HepG2 (cell line): ENCODE measurements at regions not wholly inside any gene's neighbourhood (a gene's known extent, or its start where the extent isn't known, plus 50 kb on each side); places are given as distances from the start of the nearest gene placed in this dataset.

ENCODE experiments used
- ATAC-seq: fragments of 200-7000 bp; cut with Tn5 transposase; 3 replicates; pipeline ENCODE4 v1.9.1; 2020; ENCODE audit warnings: mild to moderate bottlenecking, moderate library complexity
- BruUV-seq: library from RNA; stranded (reverse); fragments of 400-500 nt; replicated peaks from 2 replicates; lab custom pipeline; 2021; lab: Mats Ljungman, UMichigan
- CTCF ChIA-PET: fragments of 300-600 bp; formaldehyde crosslinking; extraction: SDS; loops from one replicate; lab custom pipeline; 2021; ENCODE audit warnings: low total read pairs, inconsistent platforms, low intra/inter-chr PET ratio; lab: Yijun Ruan, JAX
- POLR2A ChIA-PET: fragments of 350-600 bp; sonication (Branson Sonifier 250); formaldehyde crosslinking; loops from one replicate; lab custom pipeline; 2020; ENCODE audit warnings: antibody characterized with exemption, inconsistent platforms; lab: Yijun Ruan, JAX
- DNase-seq: peaks from one replicate; pipeline ENCODE4 v3.0.0-alpha.2; 2015; ENCODE audit warnings: low spot score
- FAIRE-seq: peaks from 3 replicates; lab custom pipeline; 2011; peaks lifted over from hg19 to GRCh38; lab: Jason Lieb, UNC
- H2AFZ ChIP-seq: one replicate; pipeline ENCODE4 v1.6.1; 2011; ENCODE audit warnings: low read length, inconsistent platforms
- H3K27ac ChIP-seq: fragments of 300-600 bp; 3 replicates; pipeline ENCODE4 v1.8.0; 2011; ENCODE audit warnings: mixed run types, mild to moderate bottlenecking, mixed read lengths, low read length, inconsistent platforms; ENCODE audit not compliant: insufficient read depth; ENCODE audit errors: extremely low read length
- H3K27me3 ChIP-seq, 2 experiments: fragments of 200-600 bp in 1 of 2; 2 replicates in 1 of 2; 3 replicates in 1 of 2; pipeline versions ENCODE4 v1.6.0 to v1.8.0; 2011; ENCODE audit warnings: low read length in 2 of 2, mild to moderate bottlenecking in 2 of 2, moderate library complexity in 2 of 2, inconsistent platforms in 1 of 2; ENCODE audit not compliant: insufficient read depth in 2 of 2, control insufficient read depth in 1 of 2
- H3K36me3 ChIP-seq, 2 experiments: fragments of 200-600 bp in 1 of 2; replicated peaks in 1 of 2; 2 replicates in 1 of 2; 3 replicates in 1 of 2; pipeline versions ENCODE4 v1.5.1 to v1.8.0; 2011; ENCODE audit warnings: low read length in 2 of 2, inconsistent platforms in 1 of 2; ENCODE audit not compliant: insufficient read depth in 2 of 2, control insufficient read depth in 1 of 2
- H3K4me1 ChIP-seq: 2 replicates; pipeline ENCODE4 v1.5.1; 2012; ENCODE audit warnings: low read length, inconsistent platforms; ENCODE audit not compliant: insufficient read depth
- H3K4me2 ChIP-seq: 2 replicates; pipeline ENCODE4 v1.6.0; 2011; ENCODE audit warnings: low read depth, low read length, inconsistent platforms
- H3K4me3 ChIP-seq, 3 experiments: fragments of 200-600 bp in 1 of 3; sonication (generic), shearing (Covaris generic) in 1 of 3; replicated peaks in 1 of 3; 2 replicates each; pipeline ENCODE4 v1.5.1; 2011 to 2016; ENCODE audit warnings: low read length in 3 of 3, inconsistent platforms in 2 of 3, low read depth in 2 of 3, mild to moderate bottlenecking in 2 of 3, control low read depth in 1 of 3, mixed read lengths in 1 of 3; ENCODE audit not compliant: insufficient read depth in 1 of 3
- H3K79me2 ChIP-seq: one replicate; pipeline ENCODE4 v1.6.1; 2011; ENCODE audit warnings: low read length, inconsistent platforms; ENCODE audit not compliant: insufficient read depth
- H3K9ac ChIP-seq: 2 replicates; pipeline ENCODE4 v1.6.0; 2011; ENCODE audit warnings: mild to moderate bottlenecking, low read depth, low read length, inconsistent platforms; ENCODE audit not compliant: insufficient read depth
- H3K9me3 ChIP-seq: 2 replicates; pipeline ENCODE4 v1.5.1; 2012; ENCODE audit warnings: mild to moderate bottlenecking, low read length
- H4K20me1 ChIP-seq: 2 replicates; pipeline ENCODE4 v1.6.0; 2011; ENCODE audit warnings: inconsistent platforms, mild to moderate bottlenecking, low read length, moderate library complexity; ENCODE audit not compliant: insufficient read depth
- CBX5 ChIP-seq: sonication (generic); formaldehyde crosslinking; IDR thresholded peaks from 2 replicates; pipeline ENCODE4 v1.4.0; 2020; ENCODE audit warnings: missing genetic modification reagents, borderline replicate concordance
- CREB1 ChIP-seq, 2 experiments: fragments of 450-650 bp in 1 of 2; IDR thresholded peaks; 2 replicates each; pipeline ENCODE4 v1.6.1; 2016 to 2017; ENCODE audit warnings: control low read depth in 1 of 2, mild to moderate bottlenecking in 1 of 2, missing compliant biosample characterization in 1 of 2, missing genetic modification characterization in 1 of 2
- FOXK2 ChIP-seq: fragments of 450-650 bp; IDR thresholded peaks from 2 replicates; pipeline ENCODE4 v1.6.1; 2016
- HDAC2 ChIP-seq: sonication (generic); formaldehyde crosslinking; IDR thresholded peaks from 2 replicates; pipeline ENCODE4 v1.4.0; 2020; ENCODE audit warnings: missing genetic modification reagents
- KMT2A ChIP-seq: sonication (generic); formaldehyde crosslinking; IDR thresholded peaks from 2 replicates; pipeline ENCODE4 v1.4.0; 2020; ENCODE audit warnings: missing genetic modification reagents
- MED13 ChIP-seq: sonication (generic); formaldehyde crosslinking; IDR thresholded peaks from 2 replicates; pipeline ENCODE4 v1.5.0; 2020; ENCODE audit warnings: missing genetic modification reagents
- SOX6 ChIP-seq, 2 experiments: fragments of 450-650 bp in 1 of 2; sonication (generic) in 1 of 2; formaldehyde crosslinking in 1 of 2; IDR thresholded peaks; 2 replicates each; pipeline versions ENCODE4 v1.4.0 to v1.6.1; 2017 to 2020; ENCODE audit warnings: antibody characterized with exemption in 1 of 2, mild to moderate bottlenecking in 1 of 2, missing genetic modification reagents in 1 of 2
- ZNF737 ChIP-seq: sonication (generic); formaldehyde crosslinking; IDR thresholded peaks from 2 replicates; pipeline ENCODE4 v1.5.0; 2020; ENCODE audit warnings: missing genetic modification reagents, mild to moderate bottlenecking, borderline replicate concordance
- ZNF773 ChIP-seq: sonication (generic); formaldehyde crosslinking; IDR thresholded peaks from 2 replicates; pipeline ENCODE4 v1.4.0; 2020; ENCODE audit warnings: missing genetic modification reagents, borderline replicate concordance
- ZNF782 ChIP-seq: sonication (generic); formaldehyde crosslinking; IDR thresholded peaks from 2 replicates; pipeline ENCODE4 v1.4.0; 2020; ENCODE audit warnings: missing genetic modification reagents, mild to moderate bottlenecking, borderline replicate concordance
- WGBS: methylation state at CpG from one replicate; pipeline ENCODE4 v1.1.6; 2017; ENCODE audit warnings: low lambda C conversion rate; 5-methylcytosine and 5-hydroxymethylcytosine counted together
- in situ Hi-C: cut with HindIII; loops from 2 replicates; pipeline ENCODE4 v1.10.0; 2017; ENCODE audit warnings: low pct_unique_long_range_greater_than_20kb; ENCODE audit not compliant: extremely low pct_ligation_motif_present
- intact Hi-C: fragments of 100-400 bp; cut with micrococcal nuclease; formaldehyde crosslinking; loops from one replicate; pipeline ENCODE4 v1.10.0; 2022; ENCODE audit not compliant: unreplicated experiment
- TF ChIP-seq, protein P1 (sequence below): sonication (generic); formaldehyde crosslinking; IDR thresholded peaks from 2 replicates; pipeline ENCODE4 v1.4.0; 2020; ENCODE audit warnings: missing genetic modification reagents
- TF ChIP-seq, protein P2 (sequence below): sonication (generic); formaldehyde crosslinking; IDR thresholded peaks from 2 replicates; pipeline ENCODE4 v1.4.0; 2020; ENCODE audit warnings: missing genetic modification reagents, borderline replicate concordance
- TF ChIP-seq, protein P3 (sequence below): IDR thresholded peaks from 2 replicates; pipeline ENCODE4 v1.6.1; 2016; ENCODE audit warnings: mild to moderate bottlenecking
- TF ChIP-seq, protein P4 (sequence below): sonication (generic); formaldehyde crosslinking; IDR thresholded peaks from 2 replicates; pipeline ENCODE4 v1.5.1; 2020; ENCODE audit warnings: mild to moderate bottlenecking, moderate library complexity, missing genetic modification reagents

DNA sequence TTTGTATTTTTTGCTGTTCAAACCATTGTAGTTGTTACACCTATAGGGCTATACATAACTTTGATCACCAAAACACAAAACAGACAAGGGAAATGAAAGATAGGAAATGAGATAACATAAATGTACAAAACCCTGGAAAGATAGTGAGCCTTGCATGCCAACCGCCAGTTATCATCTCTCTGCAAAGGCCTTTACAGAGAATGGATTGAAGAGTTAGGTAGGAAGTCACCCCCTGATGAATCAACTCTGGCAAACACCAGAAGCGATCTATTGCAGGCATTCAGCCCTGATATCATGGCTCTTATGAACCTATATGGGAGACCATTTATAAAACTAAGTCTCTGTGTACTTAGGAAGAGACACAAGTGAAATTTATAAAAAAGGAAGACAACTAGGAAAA lies 588.0 kb downstream of the TUSC7 start:
- ChIA-PET POLR2A (no interaction called here), CTCF (no interaction called here)
- H3K4me1 ChIP-seq, result no peaks in the 10 kb centered on the region
- no TSS peak for BruUV-seq
- intact Hi-C loops (no loop called here), in situ Hi-C loops (no loop called here)
- DNase-seq (no peak), FAIRE-seq (no peak), ATAC-seq (no peak)
- no peak overlapping the region for H3K4me2 ChIP-seq
- H3K79me2 ChIP-seq, result no peaks in the 10 kb centered on the region
- no peak overlapping the region for H2AFZ ChIP-seq
- H3K9me3 ChIP-seq, result no peaks in the 10 kb centered on the region
- 2% methylated on average over 2 of the region's 2 CpGs for WGBS
- H4K20me1 ChIP-seq, result no peaks in the 10 kb centered on the region
- TF ChIP-seq, protein P1, sequence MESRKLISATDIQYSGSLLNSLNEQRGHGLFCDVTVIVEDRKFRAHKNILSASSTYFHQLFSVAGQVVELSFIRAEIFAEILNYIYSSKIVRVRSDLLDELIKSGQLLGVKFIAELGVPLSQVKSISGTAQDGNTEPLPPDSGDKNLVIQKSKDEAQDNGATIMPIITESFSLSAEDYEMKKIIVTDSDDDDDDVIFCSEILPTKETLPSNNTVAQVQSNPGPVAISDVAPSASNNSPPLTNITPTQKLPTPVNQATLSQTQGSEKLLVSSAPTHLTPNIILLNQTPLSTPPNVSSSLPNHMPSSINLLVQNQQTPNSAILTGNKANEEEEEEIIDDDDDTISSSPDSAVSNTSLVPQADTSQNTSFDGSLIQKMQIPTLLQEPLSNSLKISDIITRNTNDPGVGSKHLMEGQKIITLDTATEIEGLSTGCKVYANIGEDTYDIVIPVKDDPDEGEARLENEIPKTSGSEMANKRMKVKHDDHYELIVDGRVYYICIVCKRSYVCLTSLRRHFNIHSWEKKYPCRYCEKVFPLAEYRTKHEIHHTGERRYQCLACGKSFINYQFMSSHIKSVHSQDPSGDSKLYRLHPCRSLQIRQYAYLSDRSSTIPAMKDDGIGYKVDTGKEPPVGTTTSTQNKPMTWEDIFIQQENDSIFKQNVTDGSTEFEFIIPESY, result no peak
- TF ChIP-seq CREB1 (IDR thresholded peaks at IDR 0.05), result no peak
- no peak for TF ChIP-seq CREB1 (CRISPR knock-in tag; IDR thresholded peaks at IDR 0.05)
- TF ChIP-seq, protein P2, sequence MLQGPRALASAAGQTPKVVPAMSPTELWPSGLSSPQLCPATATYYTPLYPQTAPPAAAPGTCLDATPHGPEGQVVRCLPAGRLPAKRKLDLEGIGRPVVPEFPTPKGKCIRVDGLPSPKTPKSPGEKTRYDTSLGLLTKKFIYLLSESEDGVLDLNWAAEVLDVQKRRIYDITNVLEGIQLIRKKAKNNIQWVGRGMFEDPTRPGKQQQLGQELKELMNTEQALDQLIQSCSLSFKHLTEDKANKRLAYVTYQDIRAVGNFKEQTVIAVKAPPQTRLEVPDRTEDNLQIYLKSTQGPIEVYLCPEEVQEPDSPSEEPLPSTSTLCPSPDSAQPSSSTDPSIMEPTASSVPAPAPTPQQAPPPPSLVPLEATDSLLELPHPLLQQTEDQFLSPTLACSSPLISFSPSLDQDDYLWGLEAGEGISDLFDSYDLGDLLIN (CRISPR knock-in tag), result no peak
- TF ChIP-seq, protein P3, sequence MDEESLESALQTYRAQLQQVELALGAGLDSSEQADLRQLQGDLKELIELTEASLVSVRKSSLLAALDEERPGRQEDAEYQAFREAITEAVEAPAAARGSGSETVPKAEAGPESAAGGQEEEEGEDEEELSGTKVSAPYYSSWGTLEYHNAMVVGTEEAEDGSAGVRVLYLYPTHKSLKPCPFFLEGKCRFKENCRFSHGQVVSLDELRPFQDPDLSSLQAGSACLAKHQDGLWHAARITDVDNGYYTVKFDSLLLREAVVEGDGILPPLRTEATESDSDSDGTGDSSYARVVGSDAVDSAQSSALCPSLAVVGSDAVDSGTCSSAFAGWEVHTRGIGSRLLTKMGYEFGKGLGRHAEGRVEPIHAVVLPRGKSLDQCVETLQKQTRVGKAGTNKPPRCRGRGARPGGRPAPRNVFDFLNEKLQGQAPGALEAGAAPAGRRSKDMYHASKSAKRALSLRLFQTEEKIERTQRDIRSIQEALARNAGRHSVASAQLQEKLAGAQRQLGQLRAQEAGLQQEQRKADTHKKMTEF (CRISPR knock-in tag), result no peak
- TF ChIP-seq MED13 (CRISPR knock-in tag), result no peak
- TF ChIP-seq CBX5 (CRISPR knock-in tag), result no peak
- TF ChIP-seq ZNF773 (CRISPR knock-in tag), result no peak
- TF ChIP-seq FOXK2, result no peak
- no peak for TF ChIP-seq SOX6 (IDR thresholded peaks at IDR 0.05)
- no peak for TF ChIP-seq SOX6 (CRISPR knock-in tag; IDR thresholded peaks at IDR 0.05)
- TF ChIP-seq ZNF737 (CRISPR knock-in tag), result no peak
- TF ChIP-seq, protein P4, sequence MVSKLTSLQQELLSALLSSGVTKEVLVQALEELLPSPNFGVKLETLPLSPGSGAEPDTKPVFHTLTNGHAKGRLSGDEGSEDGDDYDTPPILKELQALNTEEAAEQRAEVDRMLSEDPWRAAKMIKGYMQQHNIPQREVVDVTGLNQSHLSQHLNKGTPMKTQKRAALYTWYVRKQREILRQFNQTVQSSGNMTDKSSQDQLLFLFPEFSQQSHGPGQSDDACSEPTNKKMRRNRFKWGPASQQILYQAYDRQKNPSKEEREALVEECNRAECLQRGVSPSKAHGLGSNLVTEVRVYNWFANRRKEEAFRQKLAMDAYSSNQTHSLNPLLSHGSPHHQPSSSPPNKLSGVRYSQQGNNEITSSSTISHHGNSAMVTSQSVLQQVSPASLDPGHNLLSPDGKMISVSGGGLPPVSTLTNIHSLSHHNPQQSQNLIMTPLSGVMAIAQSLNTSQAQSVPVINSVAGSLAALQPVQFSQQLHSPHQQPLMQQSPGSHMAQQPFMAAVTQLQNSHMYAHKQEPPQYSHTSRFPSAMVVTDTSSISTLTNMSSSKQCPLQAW, result no peak
- no peak for TF ChIP-seq ZNF782
- TF ChIP-seq HDAC2 (CRISPR knock-in tag), result no peak
- TF ChIP-seq KMT2A (CRISPR knock-in tag), result no peak
- no peaks in the 10 kb centered on the region for H3K27me3 ChIP-seq
- no peak overlapping the region for H3K27ac ChIP-seq
- no peak overlapping the region for H3K9ac ChIP-seq
- no peaks in the 10 kb centered on the region for H3K36me3 ChIP-seq
- H3K4me3 ChIP-seq, result no peak overlapping the region
